ENCODE measurements at regions not wholly inside any gene's neighbourhood (a gene's known extent, or its start where the extent isn't known, plus 50 kb on each side); places are given as distances from the start of the nearest gene placed in this dataset.

DNA sequence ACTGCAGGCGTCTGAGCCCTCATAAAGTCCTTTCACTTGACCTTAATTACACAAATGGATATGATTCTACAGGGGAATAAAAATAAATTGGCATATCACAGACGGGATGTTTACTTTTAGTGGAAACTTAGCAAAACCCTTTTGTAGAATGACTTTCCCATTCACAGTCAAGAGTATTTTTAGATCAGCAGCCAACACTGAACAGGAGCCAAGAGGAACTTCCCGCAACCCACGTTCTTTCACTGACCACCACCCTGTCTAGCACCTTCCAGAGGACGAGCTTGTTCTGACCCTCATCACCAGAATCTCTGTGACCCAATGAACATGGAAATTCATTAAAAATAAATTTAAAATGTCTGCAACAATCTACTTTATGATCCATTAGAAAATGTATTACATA, 119.0 kb upstream of the SNTG2 start:
- TF ChIP-seq, protein P1, sequence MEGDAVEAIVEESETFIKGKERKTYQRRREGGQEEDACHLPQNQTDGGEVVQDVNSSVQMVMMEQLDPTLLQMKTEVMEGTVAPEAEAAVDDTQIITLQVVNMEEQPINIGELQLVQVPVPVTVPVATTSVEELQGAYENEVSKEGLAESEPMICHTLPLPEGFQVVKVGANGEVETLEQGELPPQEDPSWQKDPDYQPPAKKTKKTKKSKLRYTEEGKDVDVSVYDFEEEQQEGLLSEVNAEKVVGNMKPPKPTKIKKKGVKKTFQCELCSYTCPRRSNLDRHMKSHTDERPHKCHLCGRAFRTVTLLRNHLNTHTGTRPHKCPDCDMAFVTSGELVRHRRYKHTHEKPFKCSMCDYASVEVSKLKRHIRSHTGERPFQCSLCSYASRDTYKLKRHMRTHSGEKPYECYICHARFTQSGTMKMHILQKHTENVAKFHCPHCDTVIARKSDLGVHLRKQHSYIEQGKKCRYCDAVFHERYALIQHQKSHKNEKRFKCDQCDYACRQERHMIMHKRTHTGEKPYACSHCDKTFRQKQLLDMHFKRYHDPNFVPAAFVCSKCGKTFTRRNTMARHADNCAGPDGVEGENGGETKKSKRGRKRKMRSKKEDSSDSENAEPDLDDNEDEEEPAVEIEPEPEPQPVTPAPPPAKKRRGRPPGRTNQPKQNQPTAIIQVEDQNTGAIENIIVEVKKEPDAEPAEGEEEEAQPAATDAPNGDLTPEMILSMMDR (conservative IDR thresholded peaks at IDR 0.05) = no peak
- Histone ChIP-seq H2AK5ac (ENCODE audit: insufficient read length, low read length) (no peak overlapping the region), H4K20me1 (ENCODE audit: control insufficient read depth, insufficient read depth, insufficient read length) (no peaks in the 10 kb centered on the region), H3K4ac (ENCODE audit: low read depth, low read length) (no peak overlapping the region), H2BK15ac (ENCODE audit: low read depth, low read length) (no peak overlapping the region), H3K79me1 (ENCODE audit: insufficient read depth, low read depth, low read length, poor library complexity, severe bottlenecking) (no peaks in the 10 kb centered on the region), H2BK120ac (ENCODE audit: low read depth, low read length, poor library complexity, severe bottlenecking) (no peak overlapping the region), H3T11ph (ENCODE audit: low read length) (no peak overlapping the region), H4K8ac (replicated peaks; ENCODE audit: insufficient read length, low read depth, low read length) (no peak overlapping the region), H2BK12ac (ENCODE audit: insufficient read length, low read depth, low read length) (no peak overlapping the region), H4K91ac (ENCODE audit: insufficient read length, low read depth, low read length) (no peak overlapping the region), H3K18ac (ENCODE audit: insufficient read length, low read depth, low read length) (no peak overlapping the region), H3K4me2 (ENCODE audit: insufficient read depth, insufficient read length, low read length) (no peak overlapping the region), H3K79me2 (ENCODE audit: insufficient read depth, low read length) (no peaks in the 10 kb centered on the region), H2AFZ (ENCODE audit: low read length) (no peak overlapping the region), H3K9me3 (ENCODE audit: control insufficient read depth, low read depth, low read length) (no peaks in the 10 kb centered on the region), H3K4me1 (ENCODE audit: insufficient read depth, low read length) (no peaks in the 10 kb centered on the region), H2BK5ac (ENCODE audit: insufficient read length, low read length) (no peak overlapping the region), H3K56ac (ENCODE audit: insufficient read length, low read depth, low read length) (no peak overlapping the region), H4K5ac (ENCODE audit: insufficient read length, low read depth, low read length) (no peak overlapping the region), H3K27ac (ENCODE audit: insufficient read length, low read depth, low read length) (no peak overlapping the region), H3K9ac (ENCODE audit: extremely low read depth, insufficient read length, low read length) (no peak overlapping the region), H3K23me2 (ENCODE audit: insufficient read length, low read depth, low read length, poor library complexity, severe bottlenecking) (no peaks in the 10 kb centered on the region), H3K27me3 (ENCODE audit: insufficient read depth, low read length) (no peaks in the 10 kb centered on the region; the same call in 1 of the 2 replicates), H3K14ac (ENCODE audit: insufficient read depth, low read length) (no peak overlapping the region), H2BK20ac (ENCODE audit: low read depth, low read length, poor library complexity, severe bottlenecking) (no peak overlapping the region), H3K23ac (ENCODE audit: insufficient read length, low read depth, low read length) (no peak overlapping the region)
- H3K4me3 Mint-ChIP-seq = no peak overlapping the region
- H3K36me3 Mint-ChIP-seq (ENCODE audit: insufficient read depth in 1 of 3, low read depth in 3 of 3) = no peaks in the 10 kb centered on the region; a peak in 1 of 7 replicates
- no peak overlapping the region; a peak in 1 of 7 replicates for H3K27ac Mint-ChIP-seq
- WGBS (ENCODE audit: extremely low coverage, insufficient read length, low lambda C conversion rate) = no CpG with 5 or more reads among the region's 5 CpGs
- H3K4me1 Mint-ChIP-seq = peaks cover 24 to 25% of the 10 kb centered on the region in 2 experiments
- H3K27me3 Mint-ChIP-seq (ENCODE audit: low read depth) = peaks cover 43% of the 10 kb centered on the region
- DNase-seq = no peak
- H3K9me3 Mint-ChIP-seq = no peaks in the 10 kb centered on the region

Measured in H9 (cell line).